HG03521 (cell line): ENCODE measurements at regions not wholly inside any gene's neighbourhood (a gene's known extent, or its start where the extent isn't known, plus 50 kb on each side); places are given as distances from the start of the nearest gene placed in this dataset.

Source experiments
- ATAC-seq: cut with Tn5 transposase; IDR thresholded peaks from one replicate; pipeline ENCODE4 v1.9.1; 2021; ENCODE audit warnings: mild to moderate bottlenecking, moderate library complexity; ENCODE audit not compliant: unreplicated experiment

- no peak for ATAC-seq
Observed at GRCh38 chrX:68930542-68931317, 101.9 kb downstream of the EFNB1 start.

- ATAC-seq, result no peak
Observed at GRCh38 chrX:68929332-68930150, 100.7 kb downstream of the EFNB1 start.

DNA sequence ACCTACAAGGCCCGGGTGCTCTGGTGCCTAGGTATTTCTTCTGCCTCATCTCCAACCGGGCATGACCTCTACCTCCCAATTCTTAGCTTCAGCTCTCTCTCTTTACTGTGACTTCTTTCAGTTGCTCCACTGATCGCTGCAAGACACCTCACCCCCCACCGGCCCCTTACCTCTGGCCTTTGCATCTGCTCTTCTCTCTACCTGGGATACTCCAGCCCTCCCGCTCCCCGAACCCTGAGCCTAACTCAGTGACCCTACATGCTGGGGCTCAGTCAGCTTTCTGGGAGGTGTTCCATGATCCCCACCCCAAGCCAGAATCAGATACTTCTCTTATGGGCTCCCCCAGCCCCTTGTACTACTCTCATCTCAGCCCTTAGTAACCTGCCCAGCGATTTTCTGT lies 99.6 kb downstream of the EFNB1 start:
- no peak for ATAC-seq

GRCh38 chrX:68927178-68927577 lies 98.4 kb downstream of the EFNB1 start:
- no peak for ATAC-seq

DNA sequence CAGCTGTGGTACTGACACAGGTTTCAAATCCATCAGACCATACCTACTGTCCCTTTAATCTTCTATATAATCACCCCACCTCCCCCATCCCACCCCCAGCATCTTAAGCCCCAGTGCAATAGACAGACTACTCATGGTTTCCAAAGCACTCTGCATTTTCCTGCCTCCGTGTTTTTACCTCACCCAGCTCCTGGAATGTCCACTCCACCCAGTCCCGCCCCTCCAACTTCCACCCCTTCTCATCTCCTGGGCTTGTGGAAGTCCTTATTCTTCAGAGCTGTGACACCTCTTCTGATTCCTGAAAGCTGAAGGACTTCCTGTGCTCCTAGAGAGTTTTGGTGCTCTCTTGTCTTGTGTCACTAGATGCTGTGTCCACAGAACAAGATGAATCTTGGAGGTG lies 94.3 kb downstream of the EFNB1 start:
- ATAC-seq, result no peak

DNA sequence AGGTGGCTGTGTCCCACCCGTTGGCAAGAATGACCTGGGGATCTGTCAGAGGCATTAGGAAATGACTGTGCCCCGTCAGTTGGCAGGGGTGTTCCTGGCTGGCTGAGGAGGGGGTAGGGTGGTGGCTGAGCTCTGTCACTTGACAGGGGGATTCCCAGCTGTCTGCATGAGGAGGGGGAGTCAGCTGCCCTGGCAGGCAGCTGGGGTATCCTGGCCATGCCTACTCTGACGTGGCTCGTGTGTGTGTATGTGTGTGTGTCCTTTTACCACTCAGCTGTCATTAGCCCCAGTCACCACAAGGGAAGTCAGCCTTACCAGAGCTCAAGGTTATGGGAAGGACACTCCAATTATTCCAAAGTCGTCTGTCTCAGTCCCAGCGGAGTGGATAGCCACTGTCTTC lies 93.2 kb downstream of the EFNB1 start:
- no peak for ATAC-seq

DNA sequence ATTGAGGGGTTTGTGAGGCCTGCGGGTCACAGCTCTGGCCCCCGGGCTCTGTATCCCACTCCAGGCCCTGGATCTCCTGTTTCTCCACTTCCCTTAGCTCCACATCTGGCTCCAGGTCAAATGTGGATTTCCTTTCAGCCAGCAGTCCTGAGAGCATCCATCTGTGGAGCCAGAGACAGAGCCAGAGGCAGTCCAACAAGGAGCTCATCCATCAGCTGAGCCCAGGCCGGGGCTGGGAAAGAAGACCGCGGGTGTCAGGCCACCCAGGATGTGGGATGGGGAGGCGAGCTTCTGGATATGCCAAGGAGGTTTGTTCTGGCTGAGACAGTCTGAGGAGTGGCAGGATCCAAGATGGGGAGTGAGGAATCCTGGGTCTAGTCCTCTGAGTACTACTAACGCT lies 91.7 kb downstream of the EFNB1 start:
- ATAC-seq, result no peak

- ATAC-seq, result no peak
Observed at GRCh38 chrX:68919707-68920106, 90.9 kb downstream of the EFNB1 start.

GRCh38 chrX:68918202-68918601 lies 89.4 kb downstream of the EFNB1 start:
- no peak for ATAC-seq

DNA sequence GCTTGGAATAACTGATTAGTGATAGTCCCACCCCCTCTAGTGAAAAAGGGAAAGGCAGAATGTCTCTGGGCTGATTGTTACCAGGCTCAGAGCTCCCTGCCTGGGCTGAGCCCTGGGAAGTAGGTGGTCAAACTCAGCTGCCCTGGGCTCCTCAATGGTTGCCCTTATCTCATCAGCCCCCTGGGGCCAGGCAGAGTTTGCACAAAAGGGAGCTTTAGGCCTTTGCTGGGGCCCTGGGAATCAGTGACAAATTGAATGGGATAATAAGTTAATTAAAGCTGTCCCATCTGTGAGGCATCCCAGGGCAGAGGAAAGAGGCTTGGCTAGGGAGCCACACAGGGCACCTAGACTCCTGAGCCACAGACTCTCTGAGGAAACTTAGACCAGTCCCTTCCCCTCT lies 89.0 kb downstream of the EFNB1 start:
- no peak for ATAC-seq

DNA sequence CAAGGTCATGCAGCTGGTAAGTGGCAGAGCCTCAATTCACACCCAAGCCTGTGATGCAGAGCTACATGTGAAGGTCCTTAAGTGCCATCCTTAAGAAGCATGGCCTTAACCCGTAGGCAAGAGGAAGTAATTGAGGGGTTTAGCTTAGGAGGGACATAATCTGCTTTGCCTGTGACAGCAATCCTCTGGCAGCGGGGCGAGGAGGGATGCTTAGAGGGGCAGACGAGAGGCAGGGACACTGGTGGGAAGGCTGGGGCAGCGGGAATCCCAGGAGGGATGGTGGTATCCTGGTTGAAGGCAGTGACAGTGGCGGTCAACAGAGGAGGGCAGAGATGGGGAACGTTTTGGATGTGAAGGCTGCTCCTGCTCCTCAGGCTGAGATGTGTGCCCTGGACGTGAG lies 88.1 kb downstream of the EFNB1 start:
- no peak for ATAC-seq

DNA sequence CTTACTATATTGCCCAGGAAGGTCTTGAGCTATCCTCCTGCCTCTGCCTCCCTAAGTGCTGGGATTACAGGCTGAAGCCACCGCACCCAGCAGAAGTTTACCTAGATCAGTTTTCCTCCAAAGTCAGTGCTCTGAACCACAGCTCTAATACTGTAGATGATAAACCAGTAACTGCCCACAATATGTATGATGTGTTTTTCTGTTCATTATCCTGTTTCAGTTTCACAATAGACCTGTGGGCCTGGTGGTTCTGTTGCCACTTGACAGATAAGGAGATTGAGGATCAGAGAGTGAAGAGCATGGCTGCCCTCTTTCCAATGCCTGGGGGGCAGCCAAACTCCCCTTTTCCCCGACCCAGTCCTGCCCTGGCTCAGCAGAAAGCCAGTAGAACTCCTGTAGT lies 87.0 kb downstream of the EFNB1 start:
- peak; percentile 76 for ATAC-seq

DNA sequence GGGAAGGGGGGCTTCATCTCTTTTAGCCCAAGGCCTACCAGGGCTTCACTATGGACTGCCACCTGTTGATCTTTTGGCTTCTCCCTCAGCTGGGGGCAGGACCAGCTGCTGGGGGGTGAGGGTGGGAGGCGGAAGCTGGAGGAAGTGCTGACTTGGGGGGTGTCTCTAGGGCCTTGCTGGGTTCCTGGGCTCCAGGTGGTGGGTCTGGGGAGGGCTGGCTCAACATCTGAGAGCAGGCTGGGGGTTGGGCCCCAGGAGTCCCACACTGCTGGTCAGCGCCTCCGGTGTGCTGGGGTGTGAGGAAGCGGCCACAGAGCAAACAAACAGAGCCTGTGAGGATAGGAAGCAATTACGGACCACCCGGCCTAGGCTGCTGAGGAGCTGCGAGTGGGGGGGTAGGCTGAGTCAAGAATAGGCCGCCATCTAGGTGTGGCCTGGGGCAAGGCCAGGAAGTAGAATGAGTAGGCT lies 85.7 kb downstream of the EFNB1 start:
- ATAC-seq, result no peak

- ATAC-seq, result no peak
Observed at GRCh38 chrX:68913249-68913547, 84.4 kb downstream of the EFNB1 start.

DNA sequence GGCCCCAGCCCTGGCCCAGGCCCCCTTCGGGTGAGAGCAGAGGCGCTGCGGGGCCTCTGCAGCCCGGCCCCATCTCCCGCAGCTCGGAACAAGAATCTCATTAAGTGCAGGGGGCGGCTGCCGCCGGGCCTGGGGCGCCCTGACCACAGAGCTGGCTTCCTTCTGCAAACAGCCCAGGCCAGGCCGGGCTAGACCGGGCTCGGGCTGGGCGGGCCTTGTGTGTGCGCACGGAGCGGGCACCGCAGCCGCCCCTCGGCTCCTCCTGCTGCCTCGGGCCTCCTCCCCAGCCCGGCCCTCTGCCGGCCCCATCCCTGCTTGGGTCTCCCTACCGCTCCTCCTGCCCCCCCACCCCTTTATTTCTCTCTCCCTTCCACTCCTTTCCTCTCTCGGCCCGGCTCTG lies 83.3 kb downstream of the EFNB1 start:
- no peak for ATAC-seq

- no peak for ATAC-seq
Observed at GRCh38 chrX:68910731-68911428, 82.1 kb downstream of the EFNB1 start.

DNA sequence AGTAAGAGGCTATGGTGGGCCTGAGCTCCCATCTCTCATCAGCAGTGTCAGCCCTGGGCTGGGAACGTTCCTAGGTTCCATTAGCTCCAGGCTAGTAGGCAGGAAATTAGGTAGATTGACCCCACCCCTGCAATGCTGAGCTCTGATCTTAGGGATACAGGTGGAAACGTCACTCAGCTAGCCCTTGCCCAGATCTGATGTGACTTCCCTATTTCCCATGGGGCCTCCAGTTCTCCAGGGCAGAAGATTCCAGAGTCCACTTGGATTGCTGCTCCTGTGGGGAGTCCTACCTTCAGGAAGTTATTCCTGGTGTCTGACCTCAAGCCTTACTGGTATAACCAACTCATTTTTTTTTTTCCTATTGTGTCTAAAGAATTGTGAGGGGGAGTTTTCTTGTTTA lies 81.1 kb downstream of the EFNB1 start:
- no peak for ATAC-seq

GRCh38 chrX:68908071-68908470 lies 79.2 kb downstream of the EFNB1 start:
- no peak for ATAC-seq

- ATAC-seq, result no peak
Observed at GRCh38 chrX:68902706-68903504, 74.1 kb downstream of the EFNB1 start.

DNA sequence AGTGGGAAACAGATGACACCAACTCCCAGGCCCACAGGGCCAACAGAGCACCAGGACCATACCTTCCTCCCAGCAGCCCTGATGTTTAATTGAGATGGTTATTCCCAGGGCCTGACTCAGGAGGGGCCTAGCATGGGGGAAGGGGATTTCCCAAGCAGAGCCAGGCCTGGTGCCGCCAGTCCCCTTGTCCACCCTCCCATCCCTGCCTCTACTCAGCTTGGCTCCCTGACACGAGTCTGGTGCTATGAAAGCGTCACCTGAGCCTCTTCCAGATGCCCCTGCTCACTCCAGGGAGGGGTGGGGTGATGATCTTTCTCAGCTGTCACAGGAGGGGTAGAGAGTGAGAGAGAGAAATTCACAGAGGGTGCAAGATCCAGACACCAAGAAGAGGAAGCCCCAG lies 72.7 kb downstream of the EFNB1 start:
- no peak for ATAC-seq

GRCh38 chrX:68898598-68898997 lies 69.8 kb downstream of the EFNB1 start:
- no peak for ATAC-seq
